PC-3 (cell line): ENCODE measurements at regions not wholly inside any gene's neighbourhood (a gene's known extent, or its start where the extent isn't known, plus 50 kb on each side); places are given as distances from the start of the nearest gene placed in this dataset.

Experiments
- ATAC-seq: fragments of 200-7000 bp; cut with Tn5 transposase; 2 replicates; pipeline ENCODE4 v1.9.1; 2020; ENCODE audit warnings: mild to moderate bottlenecking, moderate library complexity
- BruUV-seq: library from RNA; stranded (reverse); fragments of 400-500 nt; replicated peaks from 2 replicates; lab custom pipeline; 2021; lab: Mats Ljungman, UMichigan
- CTCF ChIA-PET: fragments of 300-600 bp; sonication (Branson Sonifier 250); formaldehyde crosslinking; loops from one replicate; lab custom pipeline; 2022; ENCODE audit warnings: antibody characterized with exemption; lab: Charles Lee
- POLR2A ChIA-PET: fragments of 300-600 bp; sonication (Branson Sonifier 250); formaldehyde crosslinking; loops from one replicate; lab custom pipeline; 2022; ENCODE audit warnings: antibody characterized with exemption; ENCODE audit not compliant: unreplicated experiment; lab: Charles Lee
- DNase-seq: peaks from one replicate; pipeline ENCODE4 v3.0.0-alpha.2; 2015
- H2AFZ ChIP-seq: fragments of 300-600 bp; sonication (generic); 2 replicates; pipeline ENCODE4 v1.6.0; 2016; ENCODE audit warnings: antibody characterized with exemption, low read length
- H3F3A ChIP-seq: fragments of 300-600 bp; sonication (generic); one replicate; pipeline ENCODE4 v1.6.0; 2017; ENCODE audit warnings: antibody characterized with exemption, low read length, control low read depth, mild to moderate bottlenecking; ENCODE audit not compliant: unreplicated experiment
- H3K27ac ChIP-seq: fragments of 300-600 bp; sonication (generic); 2 replicates; pipeline ENCODE4 v1.5.1; 2016; ENCODE audit warnings: mild to moderate bottlenecking, low read length
- H3K27me3 ChIP-seq: fragments of 300-600 bp; sonication (generic); 2 replicates; pipeline ENCODE4 v1.6.1; 2016; ENCODE audit warnings: low read length, mixed read lengths
- H3K36me3 ChIP-seq: fragments of 300-600 bp; sonication (generic); 2 replicates; pipeline ENCODE4 v1.6.1; 2016; ENCODE audit warnings: low read depth, mixed run types, low read length, mixed read lengths
- H3K4me1 ChIP-seq: fragments of 300-600 bp; sonication (generic); 2 replicates; pipeline ENCODE4 v1.5.1; 2016; ENCODE audit warnings: low read length; ENCODE audit not compliant: insufficient read depth
- H3K4me2 ChIP-seq: fragments of 300-600 bp; sonication (generic); 2 replicates; pipeline ENCODE4 v1.6.0; 2016; ENCODE audit warnings: low read length
- H3K4me3 ChIP-seq: fragments of 300-600 bp; sonication (generic); 2 replicates; pipeline ENCODE4 v1.5.1; 2016; ENCODE audit warnings: mild to moderate bottlenecking, low read length, mixed read lengths
- H3K79me2 ChIP-seq: fragments of 300-600 bp; sonication (generic); 2 replicates; pipeline ENCODE4 v1.6.1; 2017; ENCODE audit warnings: low read length, mixed read lengths
- H3K9ac ChIP-seq: fragments of 300-600 bp; sonication (generic); 2 replicates; pipeline ENCODE4 v1.6.0; 2016; ENCODE audit warnings: mild to moderate bottlenecking, low read length
- H3K9me2 ChIP-seq: fragments of 300-600 bp; sonication (generic); replicated peaks from 2 replicates; pipeline ENCODE4 v1.6.1; 2016; ENCODE audit warnings: mixed run types, low read length, mixed read lengths
- H3K9me3 ChIP-seq: fragments of 300-600 bp; sonication (generic); 2 replicates; pipeline ENCODE4 v1.6.1; 2016; ENCODE audit warnings: low read length, mixed read lengths
- H4K20me1 ChIP-seq: fragments of 300-600 bp; sonication (generic); 2 replicates; pipeline ENCODE4 v1.6.1; 2016; ENCODE audit warnings: low read length, mixed read lengths
- CTCF ChIP-seq: fragments of 300-600 bp; sonication (generic); conservative IDR thresholded peaks from 2 replicates; pipeline ENCODE4 v1.5.1; 2017; ENCODE audit warnings: antibody characterized with exemption, low read depth, mild to moderate bottlenecking, low read length
- EZH2 ChIP-seq: fragments of 300-600 bp; sonication (generic); IDR thresholded peaks from one replicate; pipeline ENCODE4 v1.6.1; 2017; ENCODE audit warnings: antibody characterized with exemption, mild to moderate bottlenecking, low read length; ENCODE audit not compliant: unreplicated experiment
- EZH2phosphoT487 ChIP-seq: fragments of 300-600 bp; sonication (generic); IDR thresholded peaks from 2 replicates; pipeline ENCODE4 v1.6.1; 2018; ENCODE audit warnings: mild to moderate bottlenecking, antibody characterized with exemption, low read length, borderline replicate concordance
- intact Hi-C: fragments of 100-400 bp; cut with micrococcal nuclease; formaldehyde crosslinking; loops from 2 replicates; pipeline ENCODE4 v1.9.0; 2023

GRCh38 chr21:25370311-25370744 lies 237.0 kb downstream of the MRPL39 start:
- no peaks in the 10 kb centered on the region for H3K27me3 ChIP-seq
- peak; percentile 97 for DNase-seq
- H3K9ac ChIP-seq, result peak overlapping the region; percentile 43
- H3K79me2 ChIP-seq, result no peaks in the 10 kb centered on the region
- peak overlapping the region; percentile 84 for H3K27ac ChIP-seq
- TF ChIP-seq EZH2 (no peak), CTCF (no peak), EZH2phosphoT487 (no peak)
- intact Hi-C loops, result loop anchor here (1.0 to 10.0 kb wide), 4 partner anchors 9 to 676 kb away; no protein-coding TSS in a partner anchor
- H3F3A ChIP-seq, result peaks cover 9% of the 10 kb centered on the region
- H3K9me2 ChIP-seq, result no peaks in the 10 kb centered on the region
- H3K9me3 ChIP-seq, result no peaks in the 10 kb centered on the region
- H4K20me1 ChIP-seq, result no peaks in the 10 kb centered on the region
- H3K4me1 ChIP-seq, result peaks cover 45% of the 10 kb centered on the region
- ChIA-PET POLR2A (no interaction called here), CTCF (interaction anchor here (1.1 to 2.1 kb wide), 4 partner anchors 10 to 41 kb away, joined by 5 to 19 read pairs (median 10); no protein-coding TSS in a partner anchor)
- peak; percentile 92 for ATAC-seq
- BruUV-seq, result no TSS peak
- H2AFZ ChIP-seq, result peak overlapping the region; percentile 62
- no peaks in the 10 kb centered on the region for H3K36me3 ChIP-seq
- peak overlapping the region; percentile 72 for H3K4me2 ChIP-seq
- H3K4me3 ChIP-seq, result no peak overlapping the region

GRCh38 chr21:25369524-25370300 lies 237.6 kb downstream of the MRPL39 start:
- peak overlapping the region; percentile 34; the same call in 1 of the 2 replicates for H3K4me3 ChIP-seq
- peaks cover 45% of the 10 kb centered on the region for H3K4me1 ChIP-seq
- no peak for TF ChIP-seq EZH2
- no peak for TF ChIP-seq CTCF
- no peak for TF ChIP-seq EZH2phosphoT487
- H3K27me3 ChIP-seq, result no peaks in the 10 kb centered on the region
- peaks cover 9% of the 10 kb centered on the region for H3F3A ChIP-seq
- peak overlapping the region; percentile 72 for H3K4me2 ChIP-seq
- peak overlapping the region; percentile 84 for H3K27ac ChIP-seq
- no peaks in the 10 kb centered on the region for H3K36me3 ChIP-seq
- intact Hi-C loops, result loop anchor here (1.0 to 10.0 kb wide), 4 partner anchors 8 to 675 kb away; no protein-coding TSS in a partner anchor
- H2AFZ ChIP-seq, result peak overlapping the region; percentile 16; the same call in 1 of the 2 replicates
- ATAC-seq (peak; percentile 49), DNase-seq (peak; percentile 90)
- no peaks in the 10 kb centered on the region for H3K79me2 ChIP-seq
- ChIA-PET CTCF (interaction anchor here (0.7 to 2.1 kb wide), 5 partner anchors 9 to 122 kb away, joined by 3 to 19 read pairs (median 7); no protein-coding TSS in a partner anchor), POLR2A (interaction anchor here (0.6 kb wide), 1 partner anchor 96 kb away, joined by 4 read pairs; no protein-coding TSS in a partner anchor)
- no peaks in the 10 kb centered on the region for H3K9me2 ChIP-seq
- peak overlapping the region; percentile 21 for H3K9ac ChIP-seq
- H4K20me1 ChIP-seq, result no peaks in the 10 kb centered on the region
- BruUV-seq, result no TSS peak
- no peaks in the 10 kb centered on the region for H3K9me3 ChIP-seq
